ENCODE measurements at regions not wholly inside any gene's neighbourhood (a gene's known extent, or its start where the extent isn't known, plus 50 kb on each side); places are given as distances from the start of the nearest gene placed in this dataset.

DNA sequence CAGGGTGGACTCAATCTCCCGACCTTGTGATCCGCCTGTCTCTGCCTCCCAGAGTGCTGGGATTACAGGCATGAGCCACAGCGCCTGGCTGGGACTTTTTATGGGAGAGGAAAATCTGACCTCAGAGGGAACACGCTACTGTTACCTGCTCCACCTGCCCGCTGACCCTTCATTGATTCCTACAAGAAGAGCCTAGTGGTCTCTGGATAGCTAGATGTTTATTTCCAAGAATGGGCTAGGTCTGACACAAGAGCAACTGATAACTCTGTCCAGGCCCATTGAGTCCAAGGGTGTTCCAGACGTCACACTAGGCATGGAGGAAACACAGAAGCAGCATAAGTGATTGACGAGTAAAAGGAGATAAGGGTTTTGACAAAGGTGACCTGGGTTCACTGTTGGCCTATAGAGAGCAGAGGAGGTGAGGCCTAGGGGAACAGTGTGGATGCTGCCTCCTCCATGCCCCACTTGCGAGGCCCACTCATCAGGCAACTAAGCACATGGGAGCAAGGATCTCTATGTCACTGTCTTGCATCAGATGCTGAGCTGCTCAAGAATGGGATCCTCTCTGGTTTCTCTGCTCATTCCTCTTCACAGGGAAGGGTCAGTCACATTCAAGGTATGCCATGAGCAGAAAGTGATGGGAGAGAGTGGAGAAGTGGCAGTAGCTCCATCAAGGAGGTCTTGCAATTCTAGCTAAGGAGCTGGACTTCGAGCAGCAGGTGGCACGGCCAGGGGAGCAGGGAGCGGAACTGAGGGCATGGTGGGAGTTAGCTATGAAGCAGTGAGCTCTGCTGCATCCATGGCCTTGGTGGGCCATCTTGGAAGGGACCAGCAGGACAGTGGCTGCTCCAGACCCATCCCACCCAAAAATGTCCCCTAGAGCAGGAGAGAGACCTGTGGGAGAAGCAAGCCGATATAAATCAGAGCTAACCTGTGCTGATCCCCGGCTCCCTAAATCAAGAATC, 145.2 kb downstream of the WSCD1 start:
- Histone ChIP-seq H3K4me3 (ENCODE audit: low read depth, low read length) (no peak overlapping the region), H3K27me3 (ENCODE audit: control insufficient read depth, insufficient read depth, low read length) (peaks cover 7% of the 10 kb centered on the region; the same call in 1 of the 2 replicates), H3K36me3 (ENCODE audit: control insufficient read depth, insufficient read depth, low read length) (no peaks in the 10 kb centered on the region)
- POLR2A ChIA-PET = no interaction called here
- CTCF ChIA-PET = no interaction called here
- TF ChIP-seq, protein P1, sequence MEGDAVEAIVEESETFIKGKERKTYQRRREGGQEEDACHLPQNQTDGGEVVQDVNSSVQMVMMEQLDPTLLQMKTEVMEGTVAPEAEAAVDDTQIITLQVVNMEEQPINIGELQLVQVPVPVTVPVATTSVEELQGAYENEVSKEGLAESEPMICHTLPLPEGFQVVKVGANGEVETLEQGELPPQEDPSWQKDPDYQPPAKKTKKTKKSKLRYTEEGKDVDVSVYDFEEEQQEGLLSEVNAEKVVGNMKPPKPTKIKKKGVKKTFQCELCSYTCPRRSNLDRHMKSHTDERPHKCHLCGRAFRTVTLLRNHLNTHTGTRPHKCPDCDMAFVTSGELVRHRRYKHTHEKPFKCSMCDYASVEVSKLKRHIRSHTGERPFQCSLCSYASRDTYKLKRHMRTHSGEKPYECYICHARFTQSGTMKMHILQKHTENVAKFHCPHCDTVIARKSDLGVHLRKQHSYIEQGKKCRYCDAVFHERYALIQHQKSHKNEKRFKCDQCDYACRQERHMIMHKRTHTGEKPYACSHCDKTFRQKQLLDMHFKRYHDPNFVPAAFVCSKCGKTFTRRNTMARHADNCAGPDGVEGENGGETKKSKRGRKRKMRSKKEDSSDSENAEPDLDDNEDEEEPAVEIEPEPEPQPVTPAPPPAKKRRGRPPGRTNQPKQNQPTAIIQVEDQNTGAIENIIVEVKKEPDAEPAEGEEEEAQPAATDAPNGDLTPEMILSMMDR (IDR thresholded peaks at IDR 0.05; ENCODE audit: insufficient read depth, low read depth, low read length) = no peak
- DNase-seq (ENCODE audit: low read depth) = no peak

DNA sequence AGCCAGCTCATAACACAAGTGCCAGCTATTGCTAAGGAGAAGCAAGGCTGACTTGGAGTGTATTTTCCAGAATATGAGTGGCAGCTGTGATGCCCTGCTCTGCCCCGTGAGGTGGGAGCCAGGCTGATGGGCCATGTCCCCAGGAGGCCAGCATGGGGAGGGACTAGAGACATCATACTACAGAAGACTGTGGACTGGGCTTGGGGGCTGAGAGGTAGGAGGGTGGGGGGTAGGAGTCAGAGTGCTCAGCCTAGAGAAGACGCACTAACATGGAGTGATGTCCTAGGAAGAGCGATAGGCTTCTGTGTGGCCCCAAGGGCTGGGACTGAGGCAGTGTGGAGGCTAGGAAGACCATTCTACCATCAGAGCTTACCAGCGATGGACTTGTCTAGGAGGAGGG, 143.7 kb downstream of the WSCD1 start:
- Histone ChIP-seq H3K27me3 (ENCODE audit: control insufficient read depth, insufficient read depth, low read length) (peaks cover 7% of the 10 kb centered on the region; the same call in 1 of the 2 replicates), H3K4me3 (ENCODE audit: low read depth, low read length) (no peak overlapping the region), H3K36me3 (ENCODE audit: control insufficient read depth, insufficient read depth, low read length) (no peaks in the 10 kb centered on the region)
- no peak for DNase-seq (ENCODE audit: low read depth)
- TF ChIP-seq, protein P1 (IDR thresholded peaks at IDR 0.05; ENCODE audit: insufficient read depth, low read depth, low read length) = no peak
- CTCF ChIA-PET = no interaction called here
- POLR2A ChIA-PET = no interaction called here

- DNase-seq (ENCODE audit: low read depth) = no peak
Measured at GRCh38 chr17:6212766-6213165, 142.6 kb downstream of the WSCD1 start.

GRCh38 chr17:6209829-6210228, 139.7 kb downstream of the WSCD1 start:
- POLR2A ChIA-PET = no interaction called here
- peaks cover 2% of the 10 kb centered on the region; the same call in 1 of the 2 replicates for H3K27me3 ChIP-seq (ENCODE audit: control insufficient read depth, insufficient read depth, low read length)
- H3K4me3 ChIP-seq (ENCODE audit: low read depth, low read length) = no peak overlapping the region
- no peak for DNase-seq (ENCODE audit: low read depth)
- TF ChIP-seq, protein P1 (IDR thresholded peaks at IDR 0.05; ENCODE audit: insufficient read depth, low read depth, low read length) = no peak
- no peaks in the 10 kb centered on the region for H3K36me3 ChIP-seq (ENCODE audit: control insufficient read depth, insufficient read depth, low read length)
- CTCF ChIA-PET = no interaction called here

More at GRCh38 chr17:6212766-6213165, 142.6 kb downstream of the WSCD1 start:
- Histone ChIP-seq H3K36me3 (ENCODE audit: control insufficient read depth, insufficient read depth, low read length) (no peaks in the 10 kb centered on the region), H3K4me3 (ENCODE audit: low read depth, low read length) (no peak overlapping the region), H3K27me3 (ENCODE audit: control insufficient read depth, insufficient read depth, low read length) (peaks cover 5% of the 10 kb centered on the region; the same call in 1 of the 2 replicates)
- TF ChIP-seq, protein P1 (IDR thresholded peaks at IDR 0.05; ENCODE audit: insufficient read depth, low read depth, low read length) = no peak
- CTCF ChIA-PET = no interaction called here
- POLR2A ChIA-PET = no interaction called here

GRCh38 chr17:6208608-6209180, 138.5 kb downstream of the WSCD1 start:
- DNase-seq (ENCODE audit: low read depth) = no peak
- TF ChIP-seq, protein P1 (IDR thresholded peaks at IDR 0.05; ENCODE audit: insufficient read depth, low read depth, low read length) = no peak
- Histone ChIP-seq H3K4me3 (ENCODE audit: low read depth, low read length) (no peak overlapping the region), H3K27me3 (ENCODE audit: control insufficient read depth, insufficient read depth, low read length) (no peaks in the 10 kb centered on the region; the same call in none of the 2 replicates), H3K36me3 (ENCODE audit: control insufficient read depth, insufficient read depth, low read length) (no peaks in the 10 kb centered on the region)
- POLR2A ChIA-PET = no interaction called here
- CTCF ChIA-PET = no interaction called here

Data from BJ (cell line).